Activated CD4-positive, alpha-beta T cell treated with anti-CD3 and anti-CD28 coated beads for 48 hours (primary cell): ENCODE measurements at regions not wholly inside any gene's neighbourhood (a gene's known extent, or its start where the extent isn't known, plus 50 kb on each side); places are given as distances from the start of the nearest gene placed in this dataset.

Experiments used
- DNase-seq: peaks from one replicate; pipeline ENCODE4 v3.0.0-alpha.2; 2020

- DNase-seq, result no peak
Observed at GRCh38 chr18:33805592-33805991, 227.6 kb downstream of the ASXL3 start.

- no peak for DNase-seq
Observed at GRCh38 chr18:33804258-33804657, 226.2 kb downstream of the ASXL3 start.

GRCh38 chr18:33803636-33804035 lies 225.6 kb downstream of the ASXL3 start:
- DNase-seq, result no peak

- no peak for DNase-seq
Observed at GRCh38 chr18:33802955-33803354, 224.9 kb downstream of the ASXL3 start.
